Neuronal stem cell (in vitro differentiated cells): ENCODE measurements at regions not wholly inside any gene's neighbourhood (a gene's known extent, or its start where the extent isn't known, plus 50 kb on each side); places are given as distances from the start of the nearest gene placed in this dataset.

Experiments
- DNase-seq: peaks from one replicate; pipeline ENCODE4 v3.0.0-alpha.2; 2013; ENCODE audit warnings: low spot score
- H2AFZ ChIP-seq: one replicate; pipeline ENCODE4 v1.6.1; 2013; ENCODE audit warnings: mild to moderate bottlenecking, low read length, inconsistent platforms
- H2AK5ac ChIP-seq: 2 replicates; pipeline ENCODE4 v1.6.1; 2013; ENCODE audit warnings: low read depth, mild to moderate bottlenecking, inconsistent platforms, low read length, moderate library complexity, mixed read lengths
- H2BK120ac ChIP-seq: 2 replicates; pipeline ENCODE4 v1.6.1; 2013; ENCODE audit warnings: low read depth, mild to moderate bottlenecking, inconsistent platforms, low read length, moderate library complexity, mixed read lengths
- H2BK12ac ChIP-seq: one replicate; pipeline ENCODE4 v1.6.1; 2013; ENCODE audit warnings: low read length, inconsistent platforms
- H2BK15ac ChIP-seq: 2 replicates; pipeline ENCODE4 v1.6.1; 2013; ENCODE audit warnings: mild to moderate bottlenecking, low read length, inconsistent platforms, mixed read lengths
- H2BK5ac ChIP-seq: one replicate; pipeline ENCODE4 v1.6.1; 2013; ENCODE audit warnings: inconsistent platforms, mild to moderate bottlenecking, low read length, moderate library complexity
- H3K14ac ChIP-seq: one replicate; pipeline ENCODE4 v1.6.1; 2013; ENCODE audit warnings: low read length, inconsistent platforms
- H3K18ac ChIP-seq: 2 replicates; pipeline ENCODE4 v1.6.1; 2013; ENCODE audit warnings: low read length, inconsistent platforms
- H3K23ac ChIP-seq: 2 replicates; pipeline ENCODE4 v1.6.1; 2013; ENCODE audit warnings: low read depth, mild to moderate bottlenecking, mixed read lengths, low read length, inconsistent platforms; ENCODE audit not compliant: poor library complexity
- H3K27ac ChIP-seq: replicated peaks from 3 replicates; pipeline ENCODE4 v1.5.1; 2013; ENCODE audit warnings: low read length, inconsistent platforms
- H3K27me3 ChIP-seq, 3 experiments: 2 replicates each; pipeline ENCODE4 v1.6.1; 2013; ENCODE audit warnings: low read length in 3 of 3, mild to moderate bottlenecking in 2 of 3, inconsistent platforms in 1 of 3, low read depth in 1 of 3, mixed read lengths in 1 of 3, moderate library complexity in 1 of 3; ENCODE audit not compliant: control insufficient read depth in 3 of 3, insufficient read depth in 3 of 3
- H3K36me3 ChIP-seq, 2 donors: replicated peaks in 1 of 2; 2 replicates each; pipeline ENCODE4 v1.6.1; 2013; ENCODE audit warnings: low read length in 2 of 2; ENCODE audit not compliant: control insufficient read depth in 2 of 2, insufficient read depth in 2 of 2
- H3K4ac ChIP-seq: 2 replicates; pipeline ENCODE4 v1.6.1; 2013; ENCODE audit warnings: inconsistent platforms, mild to moderate bottlenecking, low read length, moderate library complexity
- H3K4me1 ChIP-seq, 2 donors: 1 replicate in 1 of 2; 2 replicates in 1 of 2; pipeline ENCODE4 v1.6.1; 2013; ENCODE audit warnings: low read length in 2 of 2, low read depth in 1 of 2; ENCODE audit not compliant: control insufficient read depth in 2 of 2, insufficient read depth in 1 of 2
- H3K4me2 ChIP-seq: one replicate; pipeline ENCODE4 v1.6.1; 2013; ENCODE audit warnings: mild to moderate bottlenecking, low read length, inconsistent platforms; ENCODE audit not compliant: insufficient read depth, poor library complexity, severe bottlenecking
- H3K4me3 ChIP-seq, 2 donors: 2 replicates each; pipeline ENCODE4 v1.5.1; 2013; ENCODE audit warnings: low read length in 2 of 2, mild to moderate bottlenecking in 2 of 2, inconsistent platforms in 1 of 2, moderate library complexity in 1 of 2
- H3K79me1 ChIP-seq: one replicate; pipeline ENCODE4 v1.6.1; 2013; ENCODE audit warnings: low read depth, mild to moderate bottlenecking, inconsistent platforms, low read length, moderate library complexity
- H3K9ac ChIP-seq: one replicate; pipeline ENCODE4 v1.6.1; 2013; ENCODE audit warnings: mild to moderate bottlenecking, low read depth, low read length, inconsistent platforms; ENCODE audit not compliant: poor library complexity
- H3K9me3 ChIP-seq, 2 donors: replicated peaks in 1 of 2; 2 replicates each; pipeline versions ENCODE3 to v1.6.1; 2013; ENCODE audit warnings: low read length in 2 of 2, mild to moderate bottlenecking in 2 of 2, inconsistent platforms in 1 of 2, low read depth in 1 of 2, mixed read lengths in 1 of 2, moderate library complexity in 1 of 2; ENCODE audit not compliant: control insufficient read depth in 2 of 2, insufficient read depth in 1 of 2
- H4K8ac ChIP-seq: one replicate; pipeline ENCODE4 v1.6.1; 2013; ENCODE audit warnings: low read depth, mild to moderate bottlenecking, inconsistent platforms, low read length, moderate library complexity
- H4K91ac ChIP-seq: one replicate; pipeline ENCODE4 v1.6.1; 2013; ENCODE audit warnings: low read length, low read depth, mild to moderate bottlenecking, inconsistent platforms; ENCODE audit not compliant: poor library complexity
- WGBS, 2 donors: extraction: QIAGEN DNeasy Blood & Tissue Kit; methylation state at CpG; one replicate each; pipeline ENCODE4 v1.1.7; 2013; ENCODE audit warnings: missing lambda C conversion rate in 2 of 2, mixed read lengths in 1 of 2; ENCODE audit not compliant: insufficient read length in 2 of 2, insufficient replicate concordance in 1 of 2; ENCODE audit errors: extremely low coverage in 2 of 2; 5-methylcytosine and 5-hydroxymethylcytosine counted together

DNA sequence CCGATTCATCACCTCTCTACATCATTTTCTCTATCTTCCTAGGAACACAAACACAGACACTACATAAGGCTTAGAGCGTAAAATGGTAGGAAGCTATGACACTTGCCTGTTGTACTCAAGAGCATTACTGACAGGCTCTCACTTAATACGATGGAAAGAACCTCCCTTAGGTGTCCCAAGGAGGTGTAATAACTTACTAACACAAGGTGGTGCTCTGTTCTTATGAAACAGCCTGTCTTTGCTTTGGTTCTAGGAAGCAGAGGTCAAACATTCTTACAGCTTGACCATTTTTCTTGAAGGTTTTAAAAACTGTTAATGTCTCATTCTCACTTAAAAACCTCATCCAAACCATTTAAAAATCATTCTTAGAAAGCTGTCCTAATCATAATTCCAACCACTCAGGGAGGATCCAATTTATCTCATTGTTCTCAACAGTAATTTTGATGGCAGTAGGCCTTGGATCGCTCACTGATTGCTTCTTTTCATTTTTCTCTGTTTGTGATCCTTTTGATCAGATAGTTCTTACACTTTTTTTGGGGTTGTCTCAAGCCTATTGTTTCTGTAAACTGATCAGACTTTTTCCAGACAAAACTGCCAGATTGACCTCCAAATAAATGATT, 317.8 kb upstream of the AGTR1 start:
- no peaks in the 10 kb centered on the region for H3K36me3 ChIP-seq
- H3K4me1 ChIP-seq: no peaks in the 10 kb centered on the region
- H4K91ac ChIP-seq: no peak overlapping the region
- no peak overlapping the region for H2BK12ac ChIP-seq
- H3K4me3 ChIP-seq: no peak overlapping the region
- H3K14ac ChIP-seq: no peak overlapping the region
- H2BK15ac ChIP-seq: no peak overlapping the region
- H3K9me3 ChIP-seq: no peaks in the 10 kb centered on the region
- H3K4me2 ChIP-seq: no peak overlapping the region
- H2BK5ac ChIP-seq: no peak overlapping the region
- peak; percentile 20 for DNase-seq
- no peak overlapping the region for H3K9ac ChIP-seq
- peak overlapping the region; percentile 27 for H2AFZ ChIP-seq
- H3K27ac ChIP-seq: no peak overlapping the region
- no peak overlapping the region for H3K18ac ChIP-seq
- no peak overlapping the region for H2BK120ac ChIP-seq
- no peak overlapping the region for H2AK5ac ChIP-seq
- no peak overlapping the region for H3K4ac ChIP-seq
- H3K23ac ChIP-seq: no peak overlapping the region
- WGBS, 2 donors: no CpG with 5 or more reads among the region's 4 CpGs
- H4K8ac ChIP-seq: no peak overlapping the region
- H3K27me3 ChIP-seq: no peaks in the 10 kb centered on the region
- H3K79me1 ChIP-seq: no peaks in the 10 kb centered on the region

DNA sequence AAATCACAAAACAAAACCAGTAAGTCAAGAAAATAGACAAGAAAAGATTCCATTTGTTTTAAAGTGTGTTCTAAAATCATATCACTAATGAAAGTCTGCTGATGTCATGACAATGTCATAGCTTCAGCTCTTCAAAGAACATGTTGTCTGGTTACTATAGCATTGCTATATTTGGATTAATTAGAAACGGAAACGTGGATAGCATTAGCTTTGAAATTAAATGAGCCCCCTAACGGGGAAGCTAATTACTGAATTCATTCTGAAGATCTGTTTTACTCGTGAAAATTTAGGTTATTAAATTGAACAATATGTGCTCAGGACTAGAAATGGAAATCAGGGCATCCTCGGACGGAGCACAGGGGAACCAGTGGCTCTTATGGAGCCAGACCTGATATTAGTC, 316.7 kb upstream of the AGTR1 start:
- Histone ChIP-seq H4K8ac (no peak overlapping the region), H3K23ac (no peak overlapping the region), H3K36me3 (no peaks in the 10 kb centered on the region), H2AK5ac (no peak overlapping the region), H3K4me2 (no peak overlapping the region), H2BK5ac (no peak overlapping the region), H3K18ac (no peak overlapping the region), H3K14ac (no peak overlapping the region), H3K9ac (no peak overlapping the region), H3K9me3 (no peaks in the 10 kb centered on the region), H4K91ac (no peak overlapping the region), H3K79me1 (no peaks in the 10 kb centered on the region), H2AFZ (no peak overlapping the region), H3K27ac (no peak overlapping the region), H3K4me3 (no peak overlapping the region), H3K4me1 (no peaks in the 10 kb centered on the region), H2BK12ac (no peak overlapping the region), H3K27me3 (no peaks in the 10 kb centered on the region), H2BK120ac (no peak overlapping the region), H3K4ac (no peak overlapping the region), H2BK15ac (no peak overlapping the region)
- no CpG with 5 or more reads among the region's 6 CpGs for WGBS, 2 donors
- DNase-seq: no peak

DNA sequence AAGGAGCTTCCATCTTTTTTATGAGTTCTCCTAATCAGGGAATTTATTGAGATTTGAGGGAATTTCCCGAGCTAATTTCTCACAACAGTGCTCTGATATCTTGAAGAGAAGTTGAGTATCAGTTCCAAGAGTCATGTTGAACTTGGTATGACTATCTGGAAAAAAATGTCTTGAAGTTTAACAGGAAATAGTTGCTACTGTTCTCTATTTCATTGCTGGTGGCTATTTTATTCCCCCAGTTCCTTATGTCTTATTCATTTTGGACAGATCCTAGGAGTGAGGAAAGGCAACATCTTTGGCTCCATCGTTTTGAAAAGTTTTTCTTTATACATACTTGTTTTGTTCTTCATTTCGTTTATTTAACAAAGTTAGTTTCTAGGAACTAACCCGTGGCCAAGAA, 307.8 kb upstream of the AGTR1 start:
- DNase-seq: no peak
- H2AFZ ChIP-seq: no peak overlapping the region
- no peak overlapping the region for H2AK5ac ChIP-seq
- no peak overlapping the region for H3K23ac ChIP-seq
- no peak overlapping the region for H3K4me3 ChIP-seq
- H3K9me3 ChIP-seq: no peaks in the 10 kb centered on the region
- no peak overlapping the region for H4K8ac ChIP-seq
- no peak overlapping the region for H2BK12ac ChIP-seq
- H3K14ac ChIP-seq: no peak overlapping the region
- H4K91ac ChIP-seq: no peak overlapping the region
- H3K36me3 ChIP-seq: no peaks in the 10 kb centered on the region
- no peaks in the 10 kb centered on the region for H3K27me3 ChIP-seq
- no peak overlapping the region for H2BK5ac ChIP-seq
- H3K18ac ChIP-seq: no peak overlapping the region
- H3K4me2 ChIP-seq: no peak overlapping the region
- H2BK15ac ChIP-seq: no peak overlapping the region
- whole genome bisulfite sequencing, 2 donors: no CpG with 5 or more reads among the region's 4 CpGs
- no peak overlapping the region for H2BK120ac ChIP-seq
- H3K4me1 ChIP-seq: no peaks in the 10 kb centered on the region
- H3K27ac ChIP-seq: no peak overlapping the region
- H3K4ac ChIP-seq: no peak overlapping the region
- H3K79me1 ChIP-seq: no peaks in the 10 kb centered on the region
- H3K9ac ChIP-seq: no peak overlapping the region

DNA sequence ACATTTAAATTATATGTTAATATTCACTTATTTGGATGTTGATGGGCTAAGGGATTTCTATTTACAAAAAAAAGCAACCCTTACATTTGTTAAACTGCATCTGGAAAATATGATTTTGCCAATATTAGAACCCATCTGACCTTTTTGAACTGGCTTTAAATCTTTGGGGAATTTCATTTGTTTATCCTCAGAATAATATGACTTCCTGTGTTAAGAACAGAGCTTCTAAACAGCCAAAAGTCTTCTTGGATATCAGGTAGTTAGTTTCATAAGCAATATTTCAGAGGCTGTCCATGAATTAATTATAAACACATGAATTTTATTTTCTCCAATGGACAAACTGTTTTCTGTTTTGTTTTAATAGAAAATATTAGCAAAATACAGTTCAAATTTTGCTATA, 301.9 kb upstream of the AGTR1 start:
- H2BK5ac ChIP-seq: no peak overlapping the region
- no peak overlapping the region for H3K9ac ChIP-seq
- H3K23ac ChIP-seq: no peak overlapping the region
- no peak overlapping the region for H2AFZ ChIP-seq
- no peak overlapping the region for H3K18ac ChIP-seq
- H4K91ac ChIP-seq: no peak overlapping the region
- H3K4me3 ChIP-seq: no peak overlapping the region
- H3K14ac ChIP-seq: no peak overlapping the region
- H2BK12ac ChIP-seq: no peak overlapping the region
- H2BK15ac ChIP-seq: no peak overlapping the region
- no peaks in the 10 kb centered on the region for H3K36me3 ChIP-seq
- no peak overlapping the region for H3K27ac ChIP-seq
- H4K8ac ChIP-seq: no peak overlapping the region
- H3K4me2 ChIP-seq: no peak overlapping the region
- no peaks in the 10 kb centered on the region for H3K79me1 ChIP-seq
- H3K4me1 ChIP-seq: no peaks in the 10 kb centered on the region
- no peak overlapping the region for H2AK5ac ChIP-seq
- H3K4ac ChIP-seq: no peak overlapping the region
- no peaks in the 10 kb centered on the region for H3K9me3 ChIP-seq
- H2BK120ac ChIP-seq: no peak overlapping the region
- no peak for DNase-seq
- no peaks in the 10 kb centered on the region for H3K27me3 ChIP-seq
